OCI-LY3 (cell line): ENCODE measurements at regions not wholly inside any gene's neighbourhood (a gene's known extent, or its start where the extent isn't known, plus 50 kb on each side); places are given as distances from the start of the nearest gene placed in this dataset.

Source experiments
- EZH2phosphoT487 ChIP-seq: fragments of 200-600 bp; shearing (Covaris generic); IDR thresholded peaks from 2 replicates; pipeline ENCODE4 v1.6.1; 2018; ENCODE audit warnings: antibody characterized with exemption, mixed run types, low read depth
- TF ChIP-seq, protein P1 (sequence below): fragments of 200-600, 300-600 bp; sonication (generic); IDR thresholded peaks from 2 replicates; pipeline ENCODE4 v1.5.1; 2014; ENCODE audit warnings: antibody characterized with exemption, low read length, low read depth

DNA sequence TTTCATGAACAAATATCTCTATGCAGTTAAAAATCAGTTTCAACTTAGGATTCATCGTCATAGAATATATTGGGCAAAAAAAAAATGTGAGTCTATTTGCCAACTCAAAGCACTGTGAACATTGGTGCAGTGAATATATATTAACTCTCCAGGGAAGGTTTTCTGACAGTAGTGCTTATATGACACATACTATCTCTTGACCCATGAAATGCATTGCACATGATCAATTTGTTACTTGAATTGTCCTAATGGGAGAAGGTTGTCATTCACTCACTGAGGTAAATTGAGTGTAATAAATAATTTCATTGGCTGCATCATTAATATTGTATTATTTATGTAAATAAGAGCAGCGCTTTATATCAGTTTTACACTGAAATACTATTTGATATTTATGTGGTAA lies 2458.5 kb downstream of the ARAP2 start:
- no peak for TF ChIP-seq EZH2phosphoT487
- TF ChIP-seq, protein P1, sequence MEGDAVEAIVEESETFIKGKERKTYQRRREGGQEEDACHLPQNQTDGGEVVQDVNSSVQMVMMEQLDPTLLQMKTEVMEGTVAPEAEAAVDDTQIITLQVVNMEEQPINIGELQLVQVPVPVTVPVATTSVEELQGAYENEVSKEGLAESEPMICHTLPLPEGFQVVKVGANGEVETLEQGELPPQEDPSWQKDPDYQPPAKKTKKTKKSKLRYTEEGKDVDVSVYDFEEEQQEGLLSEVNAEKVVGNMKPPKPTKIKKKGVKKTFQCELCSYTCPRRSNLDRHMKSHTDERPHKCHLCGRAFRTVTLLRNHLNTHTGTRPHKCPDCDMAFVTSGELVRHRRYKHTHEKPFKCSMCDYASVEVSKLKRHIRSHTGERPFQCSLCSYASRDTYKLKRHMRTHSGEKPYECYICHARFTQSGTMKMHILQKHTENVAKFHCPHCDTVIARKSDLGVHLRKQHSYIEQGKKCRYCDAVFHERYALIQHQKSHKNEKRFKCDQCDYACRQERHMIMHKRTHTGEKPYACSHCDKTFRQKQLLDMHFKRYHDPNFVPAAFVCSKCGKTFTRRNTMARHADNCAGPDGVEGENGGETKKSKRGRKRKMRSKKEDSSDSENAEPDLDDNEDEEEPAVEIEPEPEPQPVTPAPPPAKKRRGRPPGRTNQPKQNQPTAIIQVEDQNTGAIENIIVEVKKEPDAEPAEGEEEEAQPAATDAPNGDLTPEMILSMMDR, result no peak
